ENCODE measurements at regions not wholly inside any gene's neighbourhood (a gene's known extent, or its start where the extent isn't known, plus 50 kb on each side); places are given as distances from the start of the nearest gene placed in this dataset.

GRCh38 chr15:62431817-62432216 is 266.7 kb upstream of the C2CD4B start:
- Histone ChIP-seq H3K4me1 (ENCODE audit: insufficient read depth, low read length) (no peaks in the 10 kb centered on the region), H3K4me3 (ENCODE audit: low read length) (no peak overlapping the region), H3K27me3 (ENCODE audit: insufficient read depth, low read length) (no peaks in the 10 kb centered on the region), H3K9me3 (ENCODE audit: low read depth, low read length) (no peaks in the 10 kb centered on the region)

- H3K9me3 ChIP-seq (ENCODE audit: low read depth, low read length), result no peaks in the 10 kb centered on the region
- no peaks in the 10 kb centered on the region for H3K4me1 ChIP-seq (ENCODE audit: insufficient read depth, low read length)
Observed at GRCh38 chr15:62432702-62433398, 267.8 kb upstream of the C2CD4B start.

DNA sequence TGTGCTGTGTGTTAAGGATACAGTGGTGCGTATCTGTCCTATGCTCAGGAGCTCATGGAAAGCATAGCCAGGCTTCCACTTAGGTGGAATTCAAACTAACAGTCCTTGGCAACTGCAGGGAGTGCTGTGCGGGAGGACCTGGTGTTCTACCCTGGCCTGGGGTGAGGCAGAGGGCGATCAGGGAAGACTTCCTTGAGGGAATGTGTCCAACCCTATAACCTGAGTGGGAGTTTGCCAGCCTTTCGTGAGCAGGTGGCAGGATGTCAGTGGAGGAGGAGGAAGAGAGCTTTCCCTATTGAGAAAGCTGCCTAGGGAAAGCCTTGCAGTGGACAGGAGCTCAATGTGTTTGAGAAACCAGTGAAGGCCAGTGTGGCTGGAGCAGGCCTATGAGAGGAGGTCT is 271.1 kb upstream of the C2CD4B start:
- Histone ChIP-seq H3K4me1 (ENCODE audit: insufficient read depth, low read length) (no peaks in the 10 kb centered on the region), H3K9me3 (ENCODE audit: low read depth, low read length) (no peaks in the 10 kb centered on the region), H3K4me3 (ENCODE audit: low read length) (no peak overlapping the region), H3K27me3 (ENCODE audit: insufficient read depth, low read length) (no peaks in the 10 kb centered on the region)

More at GRCh38 chr15:62432702-62433398, 267.8 kb upstream of the C2CD4B start:
- Histone ChIP-seq H3K27me3 (ENCODE audit: insufficient read depth, low read length) (no peaks in the 10 kb centered on the region), H3K4me3 (ENCODE audit: low read length) (no peak overlapping the region)

- Histone ChIP-seq H3K27me3 (ENCODE audit: insufficient read depth, low read length) (no peaks in the 10 kb centered on the region), H3K4me3 (ENCODE audit: low read length) (no peak overlapping the region), H3K4me1 (ENCODE audit: insufficient read depth, low read length) (no peaks in the 10 kb centered on the region), H3K9me3 (ENCODE audit: low read depth, low read length) (no peaks in the 10 kb centered on the region)
Observed at GRCh38 chr15:62437753-62438152, 272.7 kb upstream of the C2CD4B start.

- H3K27me3 ChIP-seq (ENCODE audit: insufficient read depth, low read length), result no peaks in the 10 kb centered on the region
- H3K4me1 ChIP-seq (ENCODE audit: insufficient read depth, low read length), result no peaks in the 10 kb centered on the region
- no peaks in the 10 kb centered on the region for H3K9me3 ChIP-seq (ENCODE audit: low read depth, low read length)
Observed at GRCh38 chr15:62439543-62440016, 274.5 kb upstream of the C2CD4B start.

DNA sequence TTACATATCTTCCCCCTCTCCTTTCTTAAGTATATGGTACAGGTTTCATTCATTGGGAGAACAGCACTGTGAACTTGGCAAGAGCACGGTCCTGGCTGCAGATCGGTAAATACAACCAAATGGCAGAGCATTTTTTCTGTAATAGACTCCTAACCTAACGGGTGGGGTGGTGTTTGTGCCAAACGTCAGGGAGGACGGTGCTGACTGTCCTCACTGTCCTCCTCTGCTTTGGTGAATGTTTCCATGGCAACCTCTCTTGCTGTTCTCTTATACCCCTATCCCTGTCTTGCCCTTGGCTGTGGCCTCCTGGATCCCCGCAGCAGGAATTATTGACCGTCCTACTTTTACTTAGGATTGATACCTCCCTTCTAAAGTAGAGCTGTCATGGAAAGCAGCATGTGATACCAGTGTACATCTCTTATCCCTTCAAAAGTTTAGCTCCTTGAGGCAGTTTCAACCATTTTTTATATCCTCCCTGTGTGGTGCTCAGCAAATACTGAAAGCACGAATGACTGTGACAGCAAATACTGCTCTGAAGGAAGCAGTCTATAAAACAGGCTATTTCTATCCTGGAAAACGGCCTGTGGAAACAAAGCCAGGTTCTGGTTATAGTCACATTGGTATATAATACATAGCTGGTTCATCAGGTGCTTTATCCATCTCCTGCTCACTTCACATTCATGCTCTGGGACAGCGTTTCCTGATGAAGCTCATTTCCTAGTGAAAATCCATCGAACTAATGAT is 275.4 kb upstream of the C2CD4B start:
- no peaks in the 10 kb centered on the region for H3K9me3 ChIP-seq (ENCODE audit: low read depth, low read length)
- H3K4me3 ChIP-seq (ENCODE audit: low read length), result no peak overlapping the region

More at GRCh38 chr15:62439543-62440016, 274.5 kb upstream of the C2CD4B start:
- no peak overlapping the region for H3K4me3 ChIP-seq (ENCODE audit: low read length)

GRCh38 chr15:62444104-62445022 is 279.3 kb upstream of the C2CD4B start:
- Histone ChIP-seq H3K4me3 (ENCODE audit: low read length) (no peak overlapping the region), H3K9me3 (ENCODE audit: low read depth, low read length) (no peaks in the 10 kb centered on the region), H3K27me3 (ENCODE audit: insufficient read depth, low read length) (no peaks in the 10 kb centered on the region), H3K4me1 (ENCODE audit: insufficient read depth, low read length) (no peaks in the 10 kb centered on the region)

More for the DNA sequence above, 275.4 kb upstream of the C2CD4B start:
- Histone ChIP-seq H3K27me3 (ENCODE audit: insufficient read depth, low read length) (no peaks in the 10 kb centered on the region), H3K4me1 (ENCODE audit: insufficient read depth, low read length) (no peaks in the 10 kb centered on the region)

GRCh38 chr15:62445244-62445643 is 280.2 kb upstream of the C2CD4B start:
- no peaks in the 10 kb centered on the region for H3K9me3 ChIP-seq (ENCODE audit: low read depth, low read length)
- no peaks in the 10 kb centered on the region for H3K27me3 ChIP-seq (ENCODE audit: insufficient read depth, low read length)
- H3K4me3 ChIP-seq (ENCODE audit: low read length), result no peak overlapping the region

GRCh38 chr15:62446984-62447383 is 281.9 kb upstream of the C2CD4B start:
- no peaks in the 10 kb centered on the region for H3K4me1 ChIP-seq (ENCODE audit: insufficient read depth, low read length)
- H3K9me3 ChIP-seq (ENCODE audit: low read depth, low read length), result no peaks in the 10 kb centered on the region
- no peak overlapping the region for H3K4me3 ChIP-seq (ENCODE audit: low read length)
- H3K27me3 ChIP-seq (ENCODE audit: insufficient read depth, low read length), result no peaks in the 10 kb centered on the region

More at GRCh38 chr15:62445244-62445643, 280.2 kb upstream of the C2CD4B start:
- H3K4me1 ChIP-seq (ENCODE audit: insufficient read depth, low read length), result no peaks in the 10 kb centered on the region

GRCh38 chr15:62447742-62448141 is 282.7 kb upstream of the C2CD4B start:
- no peaks in the 10 kb centered on the region for H3K27me3 ChIP-seq (ENCODE audit: insufficient read depth, low read length)
- no peak overlapping the region for H3K4me3 ChIP-seq (ENCODE audit: low read length)
- H3K9me3 ChIP-seq (ENCODE audit: low read depth, low read length), result no peaks in the 10 kb centered on the region
- H3K4me1 ChIP-seq (ENCODE audit: insufficient read depth, low read length), result no peaks in the 10 kb centered on the region

GRCh38 chr15:62449638-62450037 is 284.6 kb upstream of the C2CD4B start:
- no peaks in the 10 kb centered on the region for H3K27me3 ChIP-seq (ENCODE audit: insufficient read depth, low read length)
- H3K4me3 ChIP-seq (ENCODE audit: low read length), result no peak overlapping the region
- H3K4me1 ChIP-seq (ENCODE audit: insufficient read depth, low read length), result no peaks in the 10 kb centered on the region
- H3K9me3 ChIP-seq (ENCODE audit: low read depth, low read length), result no peaks in the 10 kb centered on the region

- H3K9me3 ChIP-seq (ENCODE audit: low read depth, low read length), result no peaks in the 10 kb centered on the region
- no peaks in the 10 kb centered on the region for H3K4me1 ChIP-seq (ENCODE audit: insufficient read depth, low read length)
- H3K4me3 ChIP-seq (ENCODE audit: low read length), result no peak overlapping the region
- H3K27me3 ChIP-seq (ENCODE audit: insufficient read depth, low read length), result no peaks in the 10 kb centered on the region
Observed at GRCh38 chr15:62450061-62450460, 285.0 kb upstream of the C2CD4B start.

DNA sequence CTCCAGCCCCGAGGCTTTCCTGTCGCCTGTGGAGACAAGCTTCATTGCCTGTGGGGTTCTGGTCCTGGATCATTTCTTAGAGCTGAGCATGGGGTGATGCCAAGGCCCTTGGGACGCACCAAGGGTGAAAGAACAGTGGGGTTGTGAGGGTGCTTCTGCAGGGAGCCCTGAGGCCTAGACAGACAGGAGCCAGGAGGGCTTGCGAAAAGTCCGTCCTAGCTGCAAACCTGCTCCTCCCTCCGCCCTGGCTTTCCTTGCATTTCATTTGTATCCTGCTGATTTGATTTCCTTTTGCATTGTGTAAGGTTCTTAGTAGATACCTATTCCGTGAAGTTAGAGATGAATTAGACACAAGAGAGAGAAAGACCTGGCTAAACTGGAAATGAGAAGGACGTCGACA is 286.9 kb upstream of the C2CD4B start:
- Histone ChIP-seq H3K9me3 (ENCODE audit: low read depth, low read length) (no peaks in the 10 kb centered on the region), H3K4me3 (ENCODE audit: low read length) (no peak overlapping the region), H3K4me1 (ENCODE audit: insufficient read depth, low read length) (no peaks in the 10 kb centered on the region), H3K27me3 (ENCODE audit: insufficient read depth, low read length) (no peaks in the 10 kb centered on the region)

DNA sequence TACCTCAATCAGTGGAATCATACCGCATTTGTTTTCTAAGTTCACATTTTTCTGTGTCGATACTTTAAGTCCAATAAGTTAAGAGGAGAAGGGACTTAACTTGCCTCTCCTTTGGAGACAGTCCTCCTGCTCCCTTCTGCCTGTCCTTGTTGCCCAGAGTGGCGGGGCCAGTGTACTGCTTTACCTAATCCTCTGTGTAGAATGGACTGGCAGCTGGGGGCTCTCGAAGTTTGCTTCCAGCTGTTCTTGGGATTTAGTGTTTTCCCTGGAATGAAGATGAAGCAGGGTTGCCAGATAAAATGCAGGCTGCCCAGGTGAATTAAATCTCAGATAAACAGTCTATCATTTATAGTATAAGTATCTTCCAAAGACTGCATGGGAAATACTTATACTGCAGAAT is 287.6 kb upstream of the C2CD4B start:
- Histone ChIP-seq H3K27me3 (ENCODE audit: insufficient read depth, low read length) (no peaks in the 10 kb centered on the region), H3K9me3 (ENCODE audit: low read depth, low read length) (no peaks in the 10 kb centered on the region), H3K4me3 (ENCODE audit: low read length) (no peak overlapping the region), H3K4me1 (ENCODE audit: insufficient read depth, low read length) (no peaks in the 10 kb centered on the region)

DNA sequence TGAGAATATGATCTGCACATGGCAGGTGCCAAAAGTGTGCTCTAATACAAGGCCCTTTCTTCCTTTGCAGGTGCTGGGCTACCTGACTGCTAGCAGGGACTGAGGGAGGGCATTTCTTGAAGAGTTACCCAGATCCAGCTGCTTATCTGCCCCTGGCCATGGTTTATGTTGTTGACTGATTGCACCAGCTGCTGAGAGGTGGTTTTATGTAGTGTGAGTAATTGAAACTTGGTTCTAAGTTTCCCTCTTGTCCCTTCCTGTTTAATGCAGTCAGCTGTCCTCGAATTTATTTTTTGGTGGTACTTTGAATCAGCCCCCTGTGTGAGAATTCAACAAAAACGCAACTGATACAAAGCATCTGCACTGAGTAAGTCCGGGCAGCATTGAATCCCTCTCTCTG is 288.3 kb upstream of the C2CD4B start:
- no peak overlapping the region for H3K4me3 ChIP-seq (ENCODE audit: low read length)
- H3K9me3 ChIP-seq (ENCODE audit: low read depth, low read length), result no peaks in the 10 kb centered on the region
- no peaks in the 10 kb centered on the region for H3K27me3 ChIP-seq (ENCODE audit: insufficient read depth, low read length)
- H3K4me1 ChIP-seq (ENCODE audit: insufficient read depth, low read length), result no peaks in the 10 kb centered on the region

All from mononuclear cell (primary cell).